NCI-H2107 treated with DMSO at 0.1 percent for 48 hours (cell line): ENCODE measurements at regions not wholly inside any gene's neighbourhood (a gene's known extent, or its start where the extent isn't known, plus 50 kb on each side); places are given as distances from the start of the nearest gene placed in this dataset.

Experiments
- DNase-seq: peaks from one replicate; lab custom pipeline; 2025; ENCODE audit not compliant: unreplicated experiment; lab: John Stamatoyannopoulos, UW

DNA sequence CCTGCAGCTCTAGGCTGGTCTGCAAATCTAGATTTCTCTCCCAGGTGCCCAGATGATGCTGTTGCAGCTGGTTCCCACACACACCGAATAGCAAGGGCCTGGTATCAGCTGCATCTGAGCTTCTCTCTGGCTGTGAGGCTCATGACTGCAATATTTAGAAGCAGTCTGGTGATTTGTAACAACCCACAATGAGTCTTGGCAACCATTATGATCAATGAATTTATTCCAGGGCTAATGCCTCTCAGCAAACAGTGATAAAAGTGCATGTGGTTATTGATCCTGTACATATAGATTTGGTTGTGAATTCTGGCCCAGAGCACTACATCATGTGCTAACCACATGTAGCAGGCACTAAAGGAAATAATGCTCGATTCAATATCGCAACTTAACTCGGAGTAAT is 114.3 kb downstream of the ASCL4 start:
- DNase-seq: no peak

DNA sequence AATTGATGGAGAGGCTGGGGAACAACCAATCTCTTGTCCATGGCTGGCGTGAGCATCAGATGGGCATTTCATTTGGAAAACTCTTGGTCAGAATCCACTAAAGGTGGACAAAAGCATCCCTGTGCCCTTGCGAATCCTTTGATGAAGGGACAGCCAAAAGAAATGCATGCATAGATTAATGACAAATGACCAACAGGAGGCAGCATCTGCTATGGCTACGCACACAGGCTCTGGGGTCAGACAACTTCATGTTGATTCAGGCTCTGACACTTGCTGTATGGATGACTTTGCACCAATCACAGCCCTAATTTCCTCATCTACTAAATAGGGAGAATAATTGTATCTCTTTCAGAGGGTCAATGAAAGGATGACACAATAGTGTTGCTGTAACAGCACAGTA is 117.5 kb downstream of the ASCL4 start:
- no peak for DNase-seq

DNA sequence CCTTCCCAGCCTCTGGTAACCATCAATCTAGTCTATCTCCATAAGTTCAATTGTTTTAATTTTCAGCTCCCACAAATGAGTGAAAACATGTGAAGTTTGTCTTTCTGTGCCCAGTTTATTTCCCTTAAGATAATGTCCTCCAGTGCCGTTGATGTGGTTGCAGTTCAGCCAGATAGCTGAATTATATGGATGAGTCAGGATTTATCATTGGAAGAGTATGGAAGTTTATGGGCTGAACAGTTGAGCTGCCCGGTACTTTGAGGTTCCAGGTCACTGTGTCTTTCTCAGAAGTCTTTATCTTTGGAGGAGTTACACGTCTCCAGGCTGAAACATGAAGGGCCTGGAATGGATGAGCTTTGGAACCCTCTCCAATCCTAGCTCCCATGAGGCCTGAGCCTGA is 120.1 kb downstream of the ASCL4 start:
- no peak for DNase-seq

DNA sequence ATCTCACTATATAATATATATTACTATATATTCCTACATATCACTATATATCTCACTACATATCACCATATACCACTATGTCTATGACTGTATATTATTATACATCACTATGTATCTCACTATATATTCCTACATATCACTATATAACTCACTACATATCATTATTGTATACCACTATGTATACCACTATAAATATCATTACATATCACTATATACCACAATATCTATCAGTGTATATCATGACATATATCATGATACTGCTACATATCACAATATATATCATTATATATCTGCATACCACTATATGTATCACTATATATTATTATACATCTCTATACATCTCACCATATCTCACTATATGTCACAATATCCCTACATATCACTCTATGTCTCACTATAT is 121.5 kb downstream of the ASCL4 start:
- no peak for DNase-seq

DNA sequence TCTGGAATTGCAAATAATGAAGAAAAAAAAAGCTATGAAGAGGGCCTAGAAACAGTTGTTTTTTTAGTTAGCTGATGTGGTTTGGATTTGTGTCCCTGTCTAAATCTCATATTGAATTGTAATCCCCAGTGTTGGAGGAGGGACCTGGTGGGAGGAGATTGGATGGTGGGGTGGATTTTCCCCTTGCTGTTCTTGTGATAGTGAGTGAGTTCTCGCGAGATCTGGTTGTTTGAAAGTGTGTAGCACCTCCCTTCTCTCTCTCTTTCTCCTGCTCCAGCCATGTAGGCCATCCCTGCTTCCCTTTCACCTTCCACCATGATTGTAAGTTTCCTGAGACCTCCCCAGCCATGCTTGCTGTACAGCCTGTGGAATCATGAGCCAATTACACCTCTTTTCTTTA is 126.1 kb downstream of the ASCL4 start:
- no peak for DNase-seq

DNA sequence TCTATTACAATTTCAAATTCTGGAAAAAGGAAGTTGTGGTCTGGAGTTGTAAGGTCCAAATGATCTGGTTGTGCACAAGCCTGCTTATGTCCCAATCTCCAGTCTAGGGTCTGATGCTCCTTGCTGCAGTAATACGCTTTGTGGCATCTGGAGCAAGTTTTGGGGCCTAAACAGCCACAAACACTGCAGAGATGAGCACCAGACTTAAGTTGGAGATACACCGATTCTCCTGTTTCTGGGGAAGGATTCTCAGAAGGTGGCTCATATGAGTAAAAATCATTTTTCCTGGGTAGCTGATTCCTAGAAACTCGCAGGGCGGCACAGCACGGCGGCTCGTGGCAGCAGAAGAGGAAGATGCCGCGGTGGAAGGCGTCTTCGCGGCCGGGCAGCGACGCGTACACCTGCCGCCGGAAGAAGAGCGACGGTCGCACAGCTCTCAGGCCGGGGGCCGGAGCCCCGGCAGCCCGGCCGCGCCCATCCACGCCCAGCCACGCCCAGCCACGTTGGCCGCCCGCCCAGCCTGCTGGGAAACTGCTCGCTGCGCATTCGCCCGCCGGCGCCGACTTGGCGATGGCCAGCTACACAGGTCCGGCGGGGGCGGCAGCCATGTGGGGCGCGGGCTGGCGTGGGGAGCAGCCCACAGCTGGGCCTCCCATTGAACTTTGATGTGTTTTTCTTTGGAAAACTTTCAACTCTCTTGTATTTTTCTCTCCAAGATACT is 129.0 kb downstream of the ASCL4 start:
- DNase-seq: no peak

DNA sequence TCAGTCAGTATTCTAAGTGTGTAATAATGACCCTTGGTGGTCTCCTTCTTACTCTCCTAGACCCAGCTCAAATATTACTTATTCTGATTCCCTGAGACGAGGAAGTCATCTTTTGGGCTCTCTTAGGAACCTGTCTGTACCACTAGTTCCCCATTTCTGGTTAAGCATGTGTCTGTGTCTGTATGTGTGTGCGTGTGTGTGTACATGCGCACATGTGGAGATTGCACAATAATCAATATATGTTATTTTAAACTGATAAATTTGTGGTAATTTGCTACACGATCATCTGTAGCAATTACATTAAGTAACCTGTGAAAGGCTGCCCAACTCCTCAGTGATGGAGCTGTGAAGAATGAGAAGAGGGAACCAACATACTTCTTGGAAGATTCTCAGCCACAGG is 132.2 kb downstream of the ASCL4 start:
- DNase-seq: no peak

DNA sequence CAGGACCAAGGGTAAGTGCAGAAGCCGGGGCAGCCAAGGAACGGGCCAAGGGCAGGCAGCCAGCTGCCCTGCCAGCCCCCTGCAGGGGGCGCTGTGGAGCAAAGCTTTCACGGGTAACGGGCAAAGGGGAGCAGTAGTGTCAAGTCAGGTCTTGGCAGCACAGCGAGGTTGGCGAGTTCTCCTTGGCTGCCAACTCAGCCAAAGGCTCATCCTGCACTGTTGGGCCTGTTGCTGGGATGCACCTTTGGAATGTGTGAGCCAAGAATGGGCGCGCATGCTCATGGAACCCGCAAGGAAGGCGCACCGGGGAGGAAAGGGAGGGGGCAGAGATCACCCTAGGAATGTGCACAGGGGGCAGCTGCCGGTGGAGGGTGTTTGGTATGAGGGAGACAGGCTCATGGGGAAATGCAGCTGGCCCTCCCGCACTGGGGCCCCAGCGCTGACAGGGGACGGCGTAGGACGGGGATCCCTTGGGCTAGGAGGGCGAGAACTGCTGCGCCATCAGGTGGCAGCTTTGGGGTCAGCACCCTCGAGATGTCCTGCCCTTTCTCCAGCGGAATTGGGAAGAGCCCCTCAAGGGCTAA is 138.0 kb downstream of the ASCL4 start:
- no peak for DNase-seq

DNA sequence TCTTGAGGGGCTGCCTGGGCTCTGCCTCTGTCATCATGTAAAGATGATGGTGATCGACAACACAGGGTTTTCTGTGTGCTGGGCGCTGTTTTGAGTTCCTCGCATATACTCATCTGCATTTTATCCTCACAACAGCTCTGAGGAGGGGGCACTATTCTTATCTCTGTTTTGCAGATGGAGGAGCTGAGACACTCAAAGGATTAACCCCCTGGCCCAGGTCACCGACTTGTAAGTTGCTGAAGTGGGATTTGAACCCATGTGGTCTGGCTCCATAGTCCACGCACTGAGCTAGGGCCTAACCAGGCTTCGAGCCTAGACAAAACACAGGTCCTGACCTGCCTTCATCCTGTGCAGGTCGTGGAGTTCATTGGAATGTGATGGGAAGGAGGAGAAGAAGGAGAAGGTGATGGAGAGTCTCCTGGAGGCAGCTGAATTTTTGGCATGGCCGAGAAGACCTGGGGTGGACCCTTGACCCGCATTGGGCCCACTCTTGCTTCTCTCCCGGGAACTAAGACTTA is 140.0 kb downstream of the ASCL4 start:
- DNase-seq: no peak

DNA sequence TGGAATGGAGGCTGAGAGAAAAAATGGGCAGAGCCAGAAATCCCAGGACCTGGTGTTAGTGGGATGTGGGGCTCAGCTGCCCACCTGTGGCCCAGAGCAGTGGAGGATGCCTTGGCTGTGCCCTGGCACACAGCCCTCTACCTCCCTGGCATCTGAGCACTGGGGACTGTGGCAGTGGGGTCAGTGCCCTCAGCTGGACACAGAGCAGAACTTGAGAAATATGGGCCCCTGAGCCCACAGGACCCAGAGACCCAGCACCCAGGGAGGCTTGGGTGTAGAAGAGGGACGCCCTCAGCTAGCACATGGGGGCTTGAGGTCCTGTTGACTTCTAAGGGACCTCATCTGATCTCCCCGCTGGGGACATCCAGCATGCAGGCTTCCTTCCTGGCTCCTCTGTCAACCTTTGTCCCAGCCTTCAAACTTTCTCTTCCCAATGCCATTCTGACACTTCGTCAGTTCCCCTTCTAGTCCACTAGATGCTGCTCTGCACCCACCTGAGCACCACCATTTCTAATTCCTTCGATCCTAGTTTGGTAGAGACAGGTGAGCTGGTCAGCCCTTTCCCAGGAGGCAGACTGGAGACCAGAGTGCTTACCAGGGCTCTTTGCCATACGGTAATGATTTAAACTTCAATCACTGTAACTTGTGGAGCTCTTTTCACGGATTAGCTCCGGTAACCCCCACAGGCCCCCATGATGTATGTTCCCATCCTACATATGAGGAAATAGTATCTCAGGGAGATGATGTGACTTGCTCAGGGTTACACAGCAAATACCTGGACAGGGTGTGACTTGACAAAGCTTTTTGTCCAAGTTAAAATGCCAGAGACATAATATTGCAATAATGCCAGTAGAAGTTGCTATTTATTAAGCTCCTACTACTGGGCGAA is 143.7 kb downstream of the ASCL4 start:
- peak; percentile 26 for DNase-seq

DNA sequence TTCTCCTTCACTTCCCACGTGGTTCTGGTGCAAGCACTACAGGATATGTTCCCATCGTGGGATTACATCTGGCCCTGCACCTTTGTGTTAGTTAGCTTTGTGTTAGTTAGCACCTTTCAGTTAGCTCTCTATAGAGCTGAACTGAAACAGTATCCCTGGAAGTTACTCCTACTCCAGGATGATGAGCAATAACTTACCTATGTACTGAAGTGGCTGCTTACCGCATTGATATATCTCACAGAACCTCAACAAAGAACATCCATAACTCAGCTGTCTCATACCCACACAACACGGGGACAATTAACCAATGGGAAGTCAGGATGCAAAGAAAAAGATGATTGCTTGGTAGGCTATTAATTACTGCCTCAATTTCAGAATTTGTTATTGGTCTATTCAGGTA is 146.6 kb downstream of the ASCL4 start:
- no peak for DNase-seq

DNA sequence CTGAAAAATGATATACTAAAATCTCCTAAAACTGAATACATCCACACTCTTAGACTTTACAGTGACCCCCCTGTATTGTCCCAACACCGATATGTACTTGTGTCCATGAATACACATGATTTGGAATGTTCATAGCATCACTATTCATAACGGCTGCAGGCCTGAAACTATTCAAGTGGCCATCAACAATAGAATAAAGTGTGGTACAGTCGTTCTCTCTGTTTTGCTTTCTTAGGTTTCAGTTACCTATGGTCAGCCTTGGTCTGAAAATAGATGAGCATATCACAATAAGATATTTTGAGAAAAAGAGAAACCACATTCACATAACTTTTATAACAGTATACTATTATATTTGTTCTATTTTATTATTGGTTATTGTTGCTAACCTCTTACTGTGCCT is 150.6 kb downstream of the ASCL4 start:
- DNase-seq: no peak

DNA sequence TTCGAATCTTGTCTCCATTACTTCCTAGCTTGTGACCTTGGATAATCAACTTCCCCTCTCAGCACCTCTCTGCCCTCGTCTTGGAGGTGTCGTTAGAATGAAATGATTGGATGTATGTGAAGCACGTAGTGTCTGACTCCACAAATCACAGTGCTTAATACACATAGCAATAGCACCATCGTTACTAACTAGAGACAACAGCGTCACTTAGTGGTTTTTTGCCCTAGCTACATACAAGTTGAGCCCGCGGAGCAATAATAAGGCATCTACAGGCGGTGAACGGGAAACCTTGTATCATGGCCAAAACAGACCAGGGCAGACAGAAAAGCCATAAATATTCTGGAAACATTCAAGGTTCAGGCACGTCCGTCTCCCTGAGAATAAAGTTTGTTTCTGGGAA is 154.9 kb downstream of the ASCL4 start:
- DNase-seq: no peak

DNA sequence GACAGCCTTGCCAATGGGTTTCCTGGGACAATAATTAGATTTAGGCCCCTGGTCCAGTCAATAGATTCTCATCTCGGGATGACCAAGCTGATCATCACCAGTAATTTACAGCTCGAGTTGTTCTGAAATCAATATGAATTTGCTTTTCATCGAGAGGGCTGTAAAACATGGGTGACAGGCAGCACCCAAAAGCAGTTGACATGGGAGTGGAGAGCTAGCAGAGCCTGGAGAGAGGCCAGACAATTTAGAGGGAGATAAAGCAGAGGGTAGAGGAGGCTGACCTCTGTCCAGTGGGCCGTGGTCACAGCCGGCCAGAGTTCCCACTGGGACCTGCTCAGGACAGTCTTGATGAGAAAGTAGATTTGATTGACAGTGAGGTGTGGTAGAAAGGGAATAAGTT is 157.3 kb downstream of the ASCL4 start:
- no peak for DNase-seq

DNA sequence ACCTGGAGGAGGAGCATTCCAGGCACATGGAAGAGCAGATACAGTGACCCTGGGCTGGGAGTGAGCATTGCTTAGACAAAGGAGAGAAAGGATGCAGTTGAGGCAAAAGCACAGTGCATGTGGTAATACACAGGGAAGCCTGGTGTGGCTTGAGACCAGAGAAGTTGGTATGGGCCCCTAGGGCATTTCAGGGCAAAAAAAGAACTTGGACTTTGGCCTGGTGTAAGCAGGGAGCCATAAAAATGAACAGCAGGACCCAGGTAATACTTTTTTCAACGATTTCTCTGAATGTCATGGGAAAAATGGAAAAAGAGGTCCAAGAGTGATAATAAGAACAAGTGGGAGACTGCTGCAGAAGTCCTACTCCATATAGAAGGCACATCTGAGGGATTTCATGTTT is 163.9 kb downstream of the ASCL4 start:
- DNase-seq: no peak

DNA sequence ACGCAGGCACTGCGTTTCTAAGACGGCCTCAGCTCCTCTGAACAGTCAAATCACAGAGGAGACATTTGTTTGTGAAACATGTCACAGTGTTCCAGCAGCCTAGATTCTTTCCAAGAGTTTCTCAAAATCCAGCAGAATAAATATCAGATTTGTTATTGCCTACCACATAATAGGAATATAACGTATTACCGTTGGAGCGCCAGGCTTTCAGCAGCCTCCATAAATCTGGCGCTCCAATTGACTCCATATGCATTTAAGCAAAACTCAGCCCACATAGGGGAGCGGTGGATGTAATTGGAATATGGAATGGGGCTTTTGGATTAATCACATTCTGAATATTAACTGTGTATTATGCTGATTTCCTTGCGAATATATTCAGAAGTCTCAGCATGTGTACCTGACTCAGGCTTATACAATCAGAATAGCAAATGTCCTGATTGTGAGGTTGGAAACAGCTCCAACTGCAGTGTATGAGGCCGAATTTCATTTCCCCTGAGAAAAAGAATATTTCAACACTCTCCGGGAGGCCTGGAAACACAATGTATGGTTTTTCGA is 174.0 kb downstream of the ASCL4 start:
- no peak for DNase-seq

DNA sequence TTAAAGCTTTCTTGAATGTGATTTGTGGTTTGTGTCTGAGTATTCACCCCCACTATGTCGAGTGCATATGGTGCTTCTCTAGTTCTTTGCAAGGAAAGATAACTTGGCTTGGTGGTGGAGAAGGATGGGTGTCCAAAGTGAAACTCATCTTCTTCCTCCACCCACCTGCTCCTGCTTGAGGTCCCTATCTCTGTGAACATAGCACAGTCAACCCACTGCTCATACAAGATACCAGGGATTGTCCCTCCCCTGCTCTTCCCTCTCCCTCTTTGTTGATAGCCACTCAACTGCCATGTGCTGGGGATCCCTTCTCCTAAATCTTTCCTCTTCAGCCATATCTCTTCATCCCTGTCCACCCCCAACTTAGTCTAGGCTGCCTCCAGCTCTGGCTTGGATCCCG is 176.5 kb downstream of the ASCL4 start:
- no peak for DNase-seq

DNA sequence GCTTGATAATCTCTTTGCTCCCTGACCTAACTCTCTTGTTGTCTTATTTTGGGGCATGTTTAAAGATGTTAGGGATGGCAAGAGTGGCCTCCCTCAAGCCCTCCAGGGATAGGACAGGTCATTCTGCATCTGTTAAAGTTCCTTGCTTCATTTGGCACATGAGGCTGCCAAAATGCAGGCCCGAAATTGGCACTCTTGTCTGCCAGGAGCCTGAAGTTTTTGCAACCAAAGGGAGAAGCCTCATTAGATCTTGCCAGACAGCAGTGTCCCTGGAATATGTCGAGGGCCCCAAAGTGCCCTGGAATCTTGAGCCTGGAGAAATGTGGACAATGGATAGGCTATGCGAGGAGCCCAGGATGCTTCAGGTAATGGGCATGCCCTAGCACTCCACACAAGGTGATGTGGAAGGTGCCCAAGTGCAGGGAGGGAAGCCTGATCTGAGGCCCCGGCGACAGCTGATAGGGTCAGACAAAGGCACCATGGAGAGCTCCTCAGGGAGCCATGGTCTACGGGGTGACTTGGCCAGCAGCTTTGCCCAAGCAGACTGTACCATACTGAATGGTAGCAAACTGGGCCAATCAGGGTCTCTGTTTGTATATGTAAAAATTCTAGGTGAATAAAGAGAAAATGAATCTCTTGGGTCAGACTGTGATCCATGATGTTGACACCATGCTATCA is 173.0 kb upstream of the WSCD2 start:
- DNase-seq: no peak

DNA sequence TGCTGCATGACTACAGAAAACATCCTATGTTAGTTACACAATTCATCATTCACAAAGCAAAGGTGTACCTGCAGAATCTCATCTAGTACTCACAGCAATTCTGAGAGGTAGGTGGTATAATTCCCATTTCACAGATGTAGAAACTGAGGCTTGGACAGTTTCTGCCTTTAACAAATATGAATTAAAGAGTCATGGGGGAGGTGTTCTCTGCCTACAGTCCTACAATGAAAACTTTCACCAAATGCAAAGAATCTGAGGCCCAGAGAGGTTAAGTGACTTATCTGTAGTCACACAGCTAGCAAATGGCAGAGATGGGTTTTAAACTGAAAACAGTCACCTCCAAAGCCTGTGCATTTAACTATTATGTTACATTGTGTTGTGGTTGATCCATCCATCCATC is 171.6 kb upstream of the WSCD2 start:
- DNase-seq: no peak

DNA sequence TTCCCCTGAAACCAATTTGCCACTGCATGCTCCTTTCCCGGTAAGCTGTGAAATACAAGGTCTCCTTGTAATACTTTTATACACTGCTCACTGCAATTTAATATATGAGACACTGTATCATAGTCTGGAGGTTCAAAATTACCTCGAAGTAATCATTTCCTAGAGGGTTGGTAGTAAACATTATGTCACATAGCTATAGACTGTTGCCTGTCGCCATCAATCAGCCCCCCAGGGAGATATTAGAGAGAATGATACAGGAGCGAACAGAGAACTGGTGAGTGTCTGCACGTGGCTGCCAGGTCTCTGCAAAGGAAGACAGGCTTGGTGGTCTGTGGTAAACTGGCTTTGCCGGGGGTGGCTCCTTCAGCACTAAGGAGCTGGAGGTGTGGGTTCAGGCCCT is 165.5 kb upstream of the WSCD2 start:
- no peak for DNase-seq

DNA sequence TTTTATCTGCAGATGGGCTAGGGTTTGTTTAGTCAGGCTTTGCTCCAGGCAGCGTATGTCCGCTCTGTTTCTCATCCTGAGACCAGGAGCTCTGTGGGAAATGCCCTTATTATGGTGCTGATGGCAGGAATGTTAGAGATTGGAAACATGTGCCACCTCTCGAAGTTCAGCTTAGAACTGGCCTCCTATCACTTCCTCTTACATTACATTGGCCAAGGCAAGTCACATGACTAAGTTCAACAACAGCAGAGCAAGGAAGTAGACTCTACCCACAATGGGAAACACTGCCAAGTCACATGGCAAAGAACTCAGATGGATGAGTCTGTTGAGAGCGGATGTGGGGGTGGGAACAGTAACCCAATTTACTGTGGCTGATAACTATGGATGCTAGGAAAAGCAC is 161.9 kb upstream of the WSCD2 start:
- DNase-seq: no peak
